ENCODE measurements at regions not wholly inside any gene's neighbourhood (a gene's known extent, or its start where the extent isn't known, plus 50 kb on each side); places are given as distances from the start of the nearest gene placed in this dataset.
"Not testable (repeated sequence)": the region's sequence is repeated elsewhere in the genome, so short reads cannot be mapped to it uniquely, and the experiment has no call there.

GRCh38 chr1:30008372-30008997 is 714.9 kb downstream of the MATN1 start:
- no peak for DNase-seq

DNA sequence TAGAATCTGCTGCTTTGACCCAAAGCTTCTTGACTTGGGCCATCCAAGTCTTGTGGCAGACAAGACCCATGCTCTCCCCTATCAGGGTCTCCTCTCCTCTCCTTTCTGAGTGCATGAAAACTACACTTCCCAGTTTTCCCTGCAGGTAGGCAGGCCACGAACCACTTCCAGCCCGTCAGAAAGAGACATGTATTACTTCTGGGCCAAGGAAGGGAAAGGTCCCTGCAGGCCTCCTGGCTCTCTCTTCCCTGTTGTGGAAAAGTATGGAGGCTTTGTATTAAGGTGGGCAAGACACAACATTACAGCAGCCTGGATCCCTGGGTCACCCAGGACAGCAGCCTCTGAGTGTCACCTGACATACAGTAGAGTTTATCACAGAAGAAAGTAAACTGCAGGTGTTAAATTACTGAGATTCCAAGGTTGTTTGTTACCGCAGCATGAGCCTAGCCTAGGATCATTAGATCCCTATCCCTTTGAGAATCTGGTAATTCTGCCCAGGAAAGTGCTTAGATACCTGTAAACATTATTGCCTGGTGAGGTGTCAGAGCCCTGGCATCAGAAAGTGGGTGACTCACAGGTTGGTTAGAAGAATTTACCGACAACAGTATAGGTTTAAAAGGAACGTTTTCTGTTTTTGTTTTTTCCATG is 717.3 kb downstream of the MATN1 start:
- no peak for DNase-seq

- DNase-seq = no peak
Measured at GRCh38 chr1:30001732-30002039, 721.7 kb downstream of the MATN1 start.

- no peak for DNase-seq
Measured at GRCh38 chr1:30001011-30001731, 722.2 kb downstream of the MATN1 start.

DNA sequence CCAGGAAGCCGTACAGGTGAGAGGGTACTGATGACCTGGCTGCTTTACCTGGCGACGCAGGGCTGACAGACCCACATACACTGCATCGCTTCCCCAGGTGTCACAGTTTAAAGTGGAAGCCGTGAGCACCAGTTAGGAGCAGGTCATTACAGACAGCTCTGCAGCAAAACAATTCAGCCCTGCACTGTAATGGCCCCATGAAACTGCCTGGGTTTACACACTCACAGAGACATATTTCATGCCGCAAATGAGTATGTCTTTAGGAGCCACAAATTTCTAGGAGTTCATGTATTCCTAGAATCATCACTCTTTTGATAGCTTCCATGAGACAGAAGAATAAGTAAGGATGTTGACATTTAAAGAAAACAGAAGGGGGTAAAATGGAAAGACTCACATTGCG is 723.1 kb downstream of the MATN1 start:
- no peak for DNase-seq

GRCh38 chr1:29999595-29999994 is 723.8 kb downstream of the MATN1 start:
- DNase-seq = no peak

GRCh38 chr1:29998686-29999085 is 724.7 kb downstream of the MATN1 start:
- no peak for DNase-seq

GRCh38 chr1:29997818-29998217 is 725.6 kb downstream of the MATN1 start:
- DNase-seq = not testable (repeated sequence)

DNA sequence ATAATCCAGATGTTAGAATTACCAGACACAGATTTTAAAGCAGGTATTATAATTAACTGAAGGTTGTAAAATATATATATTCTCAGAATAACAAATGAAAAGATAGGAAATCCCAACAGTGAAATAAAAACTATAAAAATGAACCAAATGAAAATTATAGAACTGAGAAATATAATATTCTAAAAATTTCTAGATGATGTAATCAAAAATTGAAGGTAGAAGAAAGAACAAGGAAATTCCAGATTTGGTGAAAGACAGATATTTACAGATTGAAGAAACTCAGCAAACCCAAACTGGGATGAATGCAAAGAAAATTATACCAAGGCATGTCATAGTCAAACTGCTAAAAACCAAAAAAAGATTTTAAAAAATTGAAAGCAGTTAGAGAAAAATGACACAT is 729.4 kb downstream of the MATN1 start:
- DNase-seq = no peak

GRCh38 chr1:29991815-29992214 is 731.6 kb downstream of the MATN1 start:
- no peak for DNase-seq

DNA sequence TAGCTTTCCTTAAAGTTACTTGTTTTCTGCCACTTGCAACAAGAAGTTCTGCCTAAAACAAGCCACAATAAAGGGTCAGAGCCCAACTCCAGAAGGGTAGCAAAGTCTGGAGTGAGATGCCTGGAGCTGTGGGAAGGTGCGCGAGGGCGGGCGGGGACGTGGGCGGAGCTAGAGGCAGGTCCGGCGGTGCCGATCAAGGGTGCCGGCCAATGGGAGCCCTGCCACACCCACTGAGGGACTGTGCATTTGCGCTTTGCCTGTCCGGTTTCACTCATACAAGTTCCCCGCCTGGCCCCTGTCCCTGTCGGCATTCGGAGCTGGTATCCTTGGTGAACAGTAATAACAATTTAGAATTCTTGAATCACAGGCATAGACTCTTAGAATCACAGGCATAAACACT is 732.4 kb downstream of the MATN1 start:
- DNase-seq = no peak

DNA sequence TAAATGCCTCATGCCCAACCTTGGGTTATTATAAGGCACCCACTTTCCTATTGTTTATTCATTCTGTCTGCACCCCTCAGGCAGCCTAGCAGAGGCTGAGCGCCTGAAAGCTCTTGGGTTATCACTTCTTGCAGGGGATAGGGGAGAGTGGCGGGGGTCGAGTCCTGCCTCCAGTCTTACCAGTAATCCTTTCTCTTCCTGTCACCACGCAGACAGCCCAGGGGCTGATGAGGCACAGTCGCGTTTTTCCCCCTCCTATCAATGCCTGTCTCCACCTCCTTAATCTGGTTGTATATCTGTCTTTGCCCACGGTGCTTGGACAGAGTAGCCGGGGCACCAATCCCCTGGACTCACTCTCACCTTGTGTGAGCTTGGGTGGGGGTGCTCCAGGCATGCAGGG is 733.1 kb downstream of the MATN1 start:
- DNase-seq = no peak

GRCh38 chr1:29986986-29987385 is 736.4 kb downstream of the MATN1 start:
- no peak for DNase-seq

DNA sequence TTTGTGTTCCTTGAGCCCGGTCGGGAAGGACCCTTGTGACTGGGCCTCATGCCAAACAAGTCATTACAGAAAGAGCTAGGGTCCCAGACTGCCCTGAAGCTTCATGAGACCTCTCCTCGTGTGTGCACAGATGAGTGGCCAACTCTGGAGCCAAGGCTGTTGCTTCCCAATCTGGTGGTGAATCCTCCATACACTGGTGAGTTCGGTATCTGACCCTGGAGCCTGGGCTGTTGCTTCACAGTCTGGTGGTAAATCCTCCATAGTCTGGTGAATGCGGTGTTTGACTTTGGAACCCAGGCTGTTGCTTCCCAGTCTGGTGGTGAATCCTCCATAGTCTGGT is 737.8 kb downstream of the MATN1 start:
- no peak for DNase-seq

GRCh38 chr1:29984862-29985605 is 738.4 kb downstream of the MATN1 start:
- DNase-seq = no peak

DNA sequence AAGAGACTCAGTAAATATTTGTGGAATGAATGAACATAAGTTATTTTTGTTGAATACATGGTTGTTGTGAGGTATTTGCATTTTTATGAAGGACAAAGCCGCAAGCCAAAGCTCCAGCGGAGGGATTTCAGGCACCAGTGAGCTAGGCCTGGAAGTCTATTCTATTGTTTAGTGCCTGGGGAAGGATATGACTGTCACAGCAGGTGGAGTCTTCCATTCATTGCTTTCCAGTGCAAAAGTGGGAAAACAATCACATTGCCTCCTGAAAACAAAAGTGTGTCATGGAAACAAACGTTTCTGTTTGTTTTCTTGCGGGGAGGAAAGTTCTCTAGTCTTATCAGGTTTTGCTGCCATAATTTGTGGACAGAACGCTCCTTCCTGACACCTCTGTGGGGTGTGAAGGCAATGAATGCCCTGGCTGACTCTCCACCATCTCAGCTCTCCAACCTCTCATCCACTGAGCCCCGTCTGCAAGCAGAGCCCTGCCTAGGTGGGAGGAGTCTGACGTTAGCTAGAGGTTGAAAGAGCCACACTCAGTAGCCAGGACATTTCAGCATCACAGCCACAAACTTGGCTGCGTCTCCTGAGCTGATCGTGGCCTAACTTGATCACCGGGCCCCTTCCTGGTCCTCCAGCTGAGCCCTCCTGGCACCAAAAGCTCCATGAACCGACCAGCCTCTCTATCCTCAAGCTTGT is 739.1 kb downstream of the MATN1 start:
- DNase-seq = no peak

DNA sequence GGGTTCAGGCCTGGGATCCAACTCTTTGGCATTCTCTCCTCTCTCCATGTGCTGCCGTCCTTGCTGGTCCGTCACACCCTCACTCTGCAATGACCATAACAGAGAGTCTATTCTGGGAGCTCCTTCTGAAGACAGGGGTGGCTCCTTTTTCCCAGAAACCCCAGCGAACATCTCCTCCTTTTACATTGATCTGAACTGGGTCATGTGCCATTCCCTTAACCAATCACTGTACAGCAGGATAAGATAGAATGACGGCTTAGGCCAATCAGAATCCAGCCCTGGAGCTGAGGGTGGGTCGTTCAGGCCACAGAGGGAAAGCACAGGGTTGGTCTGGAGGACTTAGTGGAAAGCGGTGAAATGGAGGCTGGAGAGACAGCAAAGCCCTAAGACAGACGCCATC is 740.1 kb downstream of the MATN1 start:
- no peak for DNase-seq

- no peak for DNase-seq
Measured at GRCh38 chr1:29981586-29982239, 741.7 kb downstream of the MATN1 start.

- no peak for DNase-seq
Measured at GRCh38 chr1:29977550-29977949, 741.2 kb downstream of the PTPRU start.

- no peak for DNase-seq
Measured at GRCh38 chr1:29975036-29975694, 738.8 kb downstream of the PTPRU start.

- no peak for DNase-seq
Measured at GRCh38 chr1:29974316-29974724, 738.0 kb downstream of the PTPRU start.

DNA sequence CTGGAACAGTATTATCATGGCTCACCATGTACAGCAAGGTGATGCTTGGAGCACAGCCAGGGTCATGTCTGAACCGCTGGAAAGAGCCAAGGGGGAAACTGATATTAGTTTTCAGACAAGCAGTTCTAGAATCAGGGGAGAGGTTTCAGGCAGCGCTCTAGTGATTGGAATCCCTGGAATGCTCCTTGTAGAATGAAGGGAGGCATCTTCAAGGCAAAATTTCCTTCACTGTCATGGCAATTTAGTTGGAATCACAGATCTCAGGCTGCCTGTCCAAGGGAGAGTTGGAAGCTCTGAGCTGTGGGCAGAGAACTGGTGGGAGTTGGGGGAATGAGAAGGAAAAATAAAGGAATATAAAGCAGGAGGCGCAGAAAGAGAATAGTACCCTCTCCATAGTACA is 737.1 kb downstream of the PTPRU start:
- DNase-seq = no peak
